ENCODE measurements at regions not wholly inside any gene's neighbourhood (a gene's known extent, or its start where the extent isn't known, plus 50 kb on each side); places are given as distances from the start of the nearest gene placed in this dataset.

DNA sequence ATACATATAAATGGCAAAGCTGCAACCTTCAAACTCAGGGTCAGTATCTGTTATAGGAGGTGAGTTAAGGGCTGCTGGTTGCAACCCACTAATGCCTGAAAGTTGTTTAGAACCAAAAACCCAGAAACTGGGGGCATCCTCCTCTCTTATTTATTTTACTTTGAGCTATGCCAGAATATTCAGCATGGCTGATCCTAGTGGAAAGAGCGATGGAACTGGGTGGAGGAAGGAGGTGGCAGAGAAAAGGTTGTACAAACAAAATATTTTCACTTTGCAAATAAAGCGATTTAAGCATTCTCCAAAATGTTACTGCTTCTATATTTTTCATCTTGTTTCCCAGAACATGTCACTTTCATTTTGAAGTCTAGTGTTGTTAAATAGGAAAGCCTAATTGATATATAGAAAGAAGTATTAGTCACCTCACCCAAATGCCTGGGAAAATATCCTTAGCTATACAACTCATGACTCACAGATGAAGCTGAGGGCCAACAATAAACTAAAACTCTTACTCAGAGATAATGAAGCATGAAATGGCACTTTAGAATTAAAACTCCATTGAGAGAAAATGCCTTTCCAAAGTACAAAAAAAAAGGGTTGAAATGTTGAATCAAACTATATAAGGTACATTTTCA, 251.4 kb upstream of the UBE2E3 start:
- intact Hi-C loops (cut with DNase I), result no loop called here
- H3K4me3 ChIP-seq, result no peak overlapping the region
- ATAC-seq, result no peak

DNA sequence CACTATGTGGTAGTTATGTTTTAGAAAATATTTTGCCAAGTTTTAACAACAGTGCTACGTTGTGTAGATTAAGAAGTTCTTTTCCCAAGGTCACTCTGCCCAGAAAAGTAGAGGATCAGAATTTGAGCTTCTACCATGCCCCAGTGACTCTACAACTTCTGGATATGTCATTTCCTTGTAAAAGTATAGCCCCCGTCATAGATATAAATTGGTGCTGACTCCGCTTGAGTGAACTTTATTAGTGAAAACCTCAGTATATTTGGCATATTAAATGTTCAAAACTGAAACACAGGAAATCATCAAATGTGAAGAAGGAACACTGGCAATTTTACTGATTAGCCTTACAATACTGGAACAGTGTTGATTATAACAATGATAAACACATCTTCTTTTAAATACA, 256.7 kb upstream of the UBE2E3 start:
- intact Hi-C loops (cut with DNase I), result no loop called here
- H3K4me1 ChIP-seq, result no peaks in the 10 kb centered on the region
- TF ChIP-seq, protein P1, sequence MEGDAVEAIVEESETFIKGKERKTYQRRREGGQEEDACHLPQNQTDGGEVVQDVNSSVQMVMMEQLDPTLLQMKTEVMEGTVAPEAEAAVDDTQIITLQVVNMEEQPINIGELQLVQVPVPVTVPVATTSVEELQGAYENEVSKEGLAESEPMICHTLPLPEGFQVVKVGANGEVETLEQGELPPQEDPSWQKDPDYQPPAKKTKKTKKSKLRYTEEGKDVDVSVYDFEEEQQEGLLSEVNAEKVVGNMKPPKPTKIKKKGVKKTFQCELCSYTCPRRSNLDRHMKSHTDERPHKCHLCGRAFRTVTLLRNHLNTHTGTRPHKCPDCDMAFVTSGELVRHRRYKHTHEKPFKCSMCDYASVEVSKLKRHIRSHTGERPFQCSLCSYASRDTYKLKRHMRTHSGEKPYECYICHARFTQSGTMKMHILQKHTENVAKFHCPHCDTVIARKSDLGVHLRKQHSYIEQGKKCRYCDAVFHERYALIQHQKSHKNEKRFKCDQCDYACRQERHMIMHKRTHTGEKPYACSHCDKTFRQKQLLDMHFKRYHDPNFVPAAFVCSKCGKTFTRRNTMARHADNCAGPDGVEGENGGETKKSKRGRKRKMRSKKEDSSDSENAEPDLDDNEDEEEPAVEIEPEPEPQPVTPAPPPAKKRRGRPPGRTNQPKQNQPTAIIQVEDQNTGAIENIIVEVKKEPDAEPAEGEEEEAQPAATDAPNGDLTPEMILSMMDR (IDR thresholded peaks at IDR 0.05), result no peak
- no peaks in the 10 kb centered on the region for H3K36me3 ChIP-seq
- ATAC-seq (no peak), DNase-seq (no peak)
- no peaks in the 10 kb centered on the region for H3K27me3 ChIP-seq (ENCODE audit: low read depth)
- H3K4me3 ChIP-seq, result no peak overlapping the region
- no peaks in the 10 kb centered on the region for H3K9me3 ChIP-seq
- H3K27ac ChIP-seq, result no peak overlapping the region

More for the DNA sequence above, 251.4 kb upstream of the UBE2E3 start:
- no peaks in the 10 kb centered on the region for H3K27me3 ChIP-seq (ENCODE audit: low read depth)
- H3K9me3 ChIP-seq, result no peaks in the 10 kb centered on the region
- H3K27ac ChIP-seq, result no peak overlapping the region
- TF ChIP-seq, protein P1 (IDR thresholded peaks at IDR 0.05), result no peak
- DNase-seq, result no peak
- no peaks in the 10 kb centered on the region for H3K4me1 ChIP-seq
- H3K36me3 ChIP-seq, result no peaks in the 10 kb centered on the region

DNA sequence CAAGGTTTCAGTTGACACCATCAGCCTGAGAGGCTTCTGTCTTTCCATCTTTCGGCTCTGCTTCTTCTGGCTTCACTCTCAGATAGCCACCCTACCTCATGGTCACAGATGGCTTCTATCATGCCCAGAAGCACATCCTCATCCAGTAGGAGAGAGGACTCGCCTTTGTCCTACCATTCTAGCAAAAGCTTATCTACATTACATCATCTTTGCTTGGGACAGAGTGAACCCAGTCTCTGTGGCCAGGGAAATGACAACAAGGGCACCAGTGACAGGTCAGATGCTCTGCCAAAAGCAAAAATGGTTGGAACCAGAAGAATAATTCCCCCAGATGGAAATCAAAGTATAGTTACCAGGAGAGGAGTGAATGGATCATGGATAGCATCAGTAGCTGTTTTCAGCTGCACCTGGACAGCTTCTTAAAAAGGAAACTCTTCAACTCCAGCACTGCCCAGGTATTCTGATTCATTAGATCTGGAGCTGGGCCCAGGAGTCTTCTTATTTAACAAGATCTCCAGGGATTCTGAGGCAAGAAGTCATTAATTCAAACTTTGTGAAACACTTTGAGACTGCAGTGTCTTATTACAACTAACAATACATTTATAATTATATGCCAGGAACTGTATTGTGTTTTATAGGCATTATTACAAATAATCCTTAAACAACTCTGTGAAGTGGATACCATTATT, 257.7 kb upstream of the UBE2E3 start:
- DNase-seq (no peak), ATAC-seq (no peak)
- Histone ChIP-seq H3K27me3 (ENCODE audit: low read depth) (no peaks in the 10 kb centered on the region), H3K27ac (no peak overlapping the region), H3K4me3 (no peak overlapping the region), H3K9me3 (no peaks in the 10 kb centered on the region), H3K4me1 (no peaks in the 10 kb centered on the region), H3K36me3 (no peaks in the 10 kb centered on the region)
- TF ChIP-seq, protein P1 (IDR thresholded peaks at IDR 0.05), result no peak
- intact Hi-C loops (cut with DNase I), result no loop called here

DNA sequence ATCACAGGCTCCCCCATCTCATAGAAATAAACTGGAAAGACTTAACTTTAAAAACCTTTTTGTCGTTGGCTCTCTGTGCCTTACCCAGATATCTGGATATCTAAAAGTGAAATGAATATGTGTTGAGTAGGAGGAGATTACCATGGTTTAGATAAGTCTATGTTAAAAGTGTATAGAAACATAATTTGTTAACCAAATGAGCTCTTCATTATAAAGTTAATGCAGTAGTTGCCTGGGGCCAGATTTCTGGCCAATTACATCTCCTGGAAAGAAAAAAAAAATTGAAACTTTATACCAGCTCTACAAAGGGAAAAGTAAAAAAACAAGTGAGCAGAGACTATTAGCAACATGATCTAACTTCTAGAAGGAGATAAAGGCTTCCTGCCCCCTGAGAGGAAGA, 259.6 kb upstream of the UBE2E3 start:
- Histone ChIP-seq H3K9me3 (no peaks in the 10 kb centered on the region), H3K4me3 (no peak overlapping the region), H3K4me1 (no peaks in the 10 kb centered on the region), H3K27ac (no peak overlapping the region), H3K27me3 (ENCODE audit: low read depth) (no peaks in the 10 kb centered on the region), H3K36me3 (no peaks in the 10 kb centered on the region)
- no peak for DNase-seq
- TF ChIP-seq, protein P1 (IDR thresholded peaks at IDR 0.05), result no peak
- intact Hi-C loops (cut with DNase I), result no loop called here
- ATAC-seq, result no peak

DNA sequence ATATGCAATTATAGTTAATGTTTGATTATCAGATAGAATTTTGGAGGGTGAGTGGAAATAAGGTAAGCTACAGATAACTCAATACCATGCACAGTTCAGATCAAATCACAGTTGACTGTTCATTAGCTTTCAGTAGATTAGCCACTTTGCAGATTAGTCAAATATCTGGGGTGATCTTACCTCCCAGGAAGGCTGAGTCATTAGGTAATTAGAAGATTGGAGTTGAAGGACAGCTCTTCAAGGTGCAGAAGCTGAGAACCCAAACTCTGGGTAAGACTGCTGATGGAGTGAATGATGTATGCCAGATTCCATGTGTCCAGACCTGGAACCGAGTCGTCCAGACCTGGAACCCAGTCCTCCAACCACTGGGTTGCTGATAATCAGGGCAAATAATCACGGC, 262.8 kb upstream of the UBE2E3 start:
- intact Hi-C loops (cut with DNase I), result no loop called here
- ATAC-seq, result no peak

More for the DNA sequence above, 262.8 kb upstream of the UBE2E3 start:
- Histone ChIP-seq H3K27ac (no peak overlapping the region), H3K27me3 (ENCODE audit: low read depth) (no peaks in the 10 kb centered on the region), H3K36me3 (no peaks in the 10 kb centered on the region), H3K4me1 (no peaks in the 10 kb centered on the region), H3K9me3 (no peaks in the 10 kb centered on the region), H3K4me3 (no peak overlapping the region)
- no peak for DNase-seq
- TF ChIP-seq, protein P1 (IDR thresholded peaks at IDR 0.05), result no peak
